PC-9 (cell line): ENCODE measurements at regions not wholly inside any gene's neighbourhood (a gene's known extent, or its start where the extent isn't known, plus 50 kb on each side); places are given as distances from the start of the nearest gene placed in this dataset.

Source experiments
- BruUV-seq: library from RNA; stranded (reverse); fragments of 400-500 nt; replicated peaks from 2 replicates; lab custom pipeline; 2021; lab: Mats Ljungman, UMichigan
- CTCF ChIA-PET: fragments of 300-600 bp; sonication (Branson Sonifier 250); formaldehyde crosslinking; loops from one replicate; lab custom pipeline; 2022; ENCODE audit warnings: antibody characterized with exemption; lab: Charles Lee
- POLR2A ChIA-PET: fragments of 300-600 bp; sonication (Branson Sonifier 250); formaldehyde crosslinking; loops from one replicate; lab custom pipeline; 2022; ENCODE audit warnings: antibody characterized with exemption; ENCODE audit not compliant: unreplicated experiment; lab: Charles Lee
- DNase-seq, 2 experiments: peaks; one replicate each; pipeline versions ENCODE4 v3.0.0 to v3.0.0-alpha.2; 2015 to 2022; ENCODE audit warnings: mixed read lengths in 1 of 2
- H2AFZ ChIP-seq: fragments of 200-600 bp; sonication (generic); 2 replicates; pipeline ENCODE4 v1.8.1; 2017; ENCODE audit warnings: antibody characterized with exemption
- H3F3A ChIP-seq: fragments of 200-600 bp; sonication (generic); 2 replicates; pipeline ENCODE4 v1.8.1; 2017; ENCODE audit warnings: antibody characterized with exemption, mild to moderate bottlenecking, low read depth; ENCODE audit not compliant: insufficient read depth
- H3K27ac ChIP-seq: fragments of 200-600 bp; sonication (generic); 2 replicates; pipeline ENCODE4 v1.6.1; 2016; ENCODE audit warnings: mixed run types
- H3K27me3 ChIP-seq: fragments of 200-600 bp; sonication (generic); 2 replicates; pipeline ENCODE4 v1.6.1; 2016; ENCODE audit warnings: low read depth, mixed run types; ENCODE audit not compliant: insufficient read depth
- H3K36me3 ChIP-seq: fragments of 200-600 bp; sonication (generic); 2 replicates; pipeline ENCODE4 v1.6.1; 2016; ENCODE audit warnings: low read depth, mixed run types
- H3K4me1 ChIP-seq: fragments of 200-600 bp; sonication (generic); replicated peaks from 2 replicates; pipeline ENCODE4 v1.6.1; 2016; ENCODE audit warnings: mixed run types; ENCODE audit not compliant: insufficient read depth
- H3K4me2 ChIP-seq: fragments of 200-600 bp; sonication (generic); 2 replicates; pipeline ENCODE4 v1.6.1; 2017; ENCODE audit warnings: mixed run types
- H3K4me3 ChIP-seq: fragments of 200-600 bp; sonication (generic); 2 replicates; pipeline ENCODE4 v1.6.1; 2016; ENCODE audit warnings: mixed run types
- H3K79me2 ChIP-seq: fragments of 200-600 bp; sonication (generic); 2 replicates; pipeline ENCODE4 v1.6.1; 2017; ENCODE audit warnings: low read depth, mixed run types
- H3K9me2 ChIP-seq: fragments of 200-600 bp; sonication (generic); 2 replicates; pipeline ENCODE4 v1.8.1; 2017; ENCODE audit warnings: mild to moderate bottlenecking; ENCODE audit not compliant: insufficient read depth
- H3K9me3 ChIP-seq: fragments of 200-600 bp; sonication (generic); 2 replicates; pipeline ENCODE4 v1.8.1; 2016; ENCODE audit warnings: low read depth; ENCODE audit not compliant: insufficient read depth
- H4K20me1 ChIP-seq: fragments of 200-600 bp; sonication (generic); 2 replicates; pipeline ENCODE4 v1.8.1; 2017; ENCODE audit not compliant: insufficient read depth
- CTCF ChIP-seq: fragments of 200-600 bp; sonication (generic); conservative IDR thresholded peaks from 2 replicates; pipeline ENCODE4 v1.6.1; 2017; ENCODE audit warnings: mixed run types, antibody characterized with exemption, mild to moderate bottlenecking, moderate library complexity
- EZH2 ChIP-seq: fragments of 200-600 bp; sonication (generic); IDR thresholded peaks from 2 replicates; pipeline ENCODE4 v1.8.0; 2017; ENCODE audit warnings: antibody characterized with exemption, low read depth
- intact Hi-C: fragments of 100-400 bp; cut with micrococcal nuclease; formaldehyde crosslinking; loops from one replicate; pipeline ENCODE4 v1.10.0; 2022; ENCODE audit not compliant: unreplicated experiment

- CTCF ChIA-PET = no interaction called here
- Histone ChIP-seq H3F3A (no peaks in the 10 kb centered on the region), H2AFZ (no peak overlapping the region), H3K9me2 (no peaks in the 10 kb centered on the region), H3K27ac (no peak overlapping the region), H3K36me3 (no peaks in the 10 kb centered on the region), H4K20me1 (no peaks in the 10 kb centered on the region), H3K27me3 (no peaks in the 10 kb centered on the region), H3K9me3 (no peaks in the 10 kb centered on the region), H3K4me1 (no peaks in the 10 kb centered on the region), H3K79me2 (no peaks in the 10 kb centered on the region), H3K4me2 (no peak overlapping the region), H3K4me3 (no peak overlapping the region)
- intact Hi-C loops = no loop called here
- DNase-seq = no peak
- no TSS peak for BruUV-seq
- POLR2A ChIA-PET = no interaction called here
- TF ChIP-seq CTCF (no peak), EZH2 (no peak)
Observed at GRCh38 chr21:23215261-23215660, 2217.1 kb downstream of the NCAM2 start.
